HG03025 (cell line): ENCODE measurements at regions not wholly inside any gene's neighbourhood (a gene's known extent, or its start where the extent isn't known, plus 50 kb on each side); places are given as distances from the start of the nearest gene placed in this dataset.

Source experiments
- ATAC-seq: cut with Tn5 transposase; IDR thresholded peaks from one replicate; pipeline ENCODE4 v1.9.1; 2021; ENCODE audit warnings: mild to moderate bottlenecking, moderate library complexity; ENCODE audit not compliant: unreplicated experiment, low FRiP score

- no peak for ATAC-seq
Observed at GRCh38 chr5:51027271-51027670, 356.0 kb upstream of the ISL1 start.

- ATAC-seq: no peak
Observed at GRCh38 chr5:51028394-51028793, 354.9 kb upstream of the ISL1 start.

- no peak for ATAC-seq
Observed at GRCh38 chr5:51033215-51033614, 350.0 kb upstream of the ISL1 start.

GRCh38 chr5:51034222-51034901, 348.9 kb upstream of the ISL1 start:
- no peak for ATAC-seq

- no peak for ATAC-seq
Observed at GRCh38 chr5:51039424-51040329, 343.6 kb upstream of the ISL1 start.

- ATAC-seq: no peak
Observed at GRCh38 chr5:51043745-51044144, 339.5 kb upstream of the ISL1 start.

GRCh38 chr5:51047369-51047768, 335.9 kb upstream of the ISL1 start:
- ATAC-seq: no peak

GRCh38 chr5:51053361-51053760, 329.9 kb upstream of the ISL1 start:
- no peak for ATAC-seq

- ATAC-seq: no peak
Observed at GRCh38 chr5:51060953-51061352, 322.3 kb upstream of the ISL1 start.

GRCh38 chr5:51072937-51073336, 310.3 kb upstream of the ISL1 start:
- no peak for ATAC-seq

- ATAC-seq: no peak
Observed at GRCh38 chr5:51082741-51083140, 300.5 kb upstream of the ISL1 start.

- no peak for ATAC-seq
Observed at GRCh38 chr5:51091816-51092215, 291.4 kb upstream of the ISL1 start.

GRCh38 chr5:51095486-51095885, 287.8 kb upstream of the ISL1 start:
- ATAC-seq: no peak

GRCh38 chr5:51096859-51097258, 286.4 kb upstream of the ISL1 start:
- no peak for ATAC-seq

- ATAC-seq: no peak
Observed at GRCh38 chr5:51099173-51099853, 283.9 kb upstream of the ISL1 start.

GRCh38 chr5:51104556-51104955, 278.7 kb upstream of the ISL1 start:
- ATAC-seq: no peak

- ATAC-seq: no peak
Observed at GRCh38 chr5:51109786-51110410, 273.4 kb upstream of the ISL1 start.

GRCh38 chr5:51131266-51131665, 252.0 kb upstream of the ISL1 start:
- no peak for ATAC-seq

GRCh38 chr5:51138164-51138563, 245.1 kb upstream of the ISL1 start:
- no peak for ATAC-seq

GRCh38 chr5:51148437-51148836, 234.8 kb upstream of the ISL1 start:
- ATAC-seq: no peak

GRCh38 chr5:51156222-51156621, 227.0 kb upstream of the ISL1 start:
- no peak for ATAC-seq
